Neural cell (in vitro differentiated cells): ENCODE measurements at regions not wholly inside any gene's neighbourhood (a gene's known extent, or its start where the extent isn't known, plus 50 kb on each side); places are given as distances from the start of the nearest gene placed in this dataset.
A peak's percentile ranks its signal among the peaks of the same experiment; 100 is the strongest.

Experiments
- H2AFZ ChIP-seq: fragments of 200-600, 300-800 bp; sonication (generic), shearing (Covaris generic); 2 replicates; pipeline ENCODE4 v1.6.0; 2014; ENCODE audit warnings: low read depth, mild to moderate bottlenecking, antibody characterized with exemption, low read length, moderate library complexity
- H3F3A ChIP-seq: fragments of 200-600 bp; shearing (Covaris generic); 2 replicates; pipeline ENCODE4 v1.6.1; 2016; ENCODE audit warnings: mild to moderate bottlenecking, moderate library complexity, mixed read lengths, antibody characterized with exemption, low read length; ENCODE audit not compliant: insufficient read depth, poor library complexity, severe bottlenecking
- H3K27ac ChIP-seq: fragments of 200-600, 300-800 bp; sonication (generic), shearing (Covaris generic); 2 replicates; pipeline ENCODE4 v1.5.1; 2014; ENCODE audit warnings: mild to moderate bottlenecking, low read length, moderate library complexity
- H3K27me3 ChIP-seq: fragments of 300-800, 200-600 bp; sonication (generic), shearing (Covaris generic); 2 replicates; pipeline ENCODE4 v1.6.0; 2014; ENCODE audit warnings: mild to moderate bottlenecking, low read depth, low read length, moderate library complexity; ENCODE audit not compliant: insufficient read depth
- H3K36me3 ChIP-seq: fragments of 300-800, 200-600 bp; sonication (generic), shearing (Covaris generic); 2 replicates; pipeline ENCODE4 v1.5.1; 2014; ENCODE audit warnings: mild to moderate bottlenecking, antibody characterized with exemption, low read length, moderate library complexity; ENCODE audit not compliant: insufficient read depth
- H3K4me2 ChIP-seq: fragments of 300-800, 200-600 bp; sonication (generic), shearing (Covaris generic); 2 replicates; pipeline ENCODE4 v1.6.0; 2014; ENCODE audit warnings: mild to moderate bottlenecking, low read length
- H3K4me3 ChIP-seq: fragments of 300-800, 200-600 bp; sonication (generic), shearing (Covaris generic); 2 replicates; pipeline ENCODE4 v1.5.1; 2014; ENCODE audit warnings: mild to moderate bottlenecking, low read length, moderate library complexity
- H3K79me2 ChIP-seq: fragments of 200-600 bp; shearing (Covaris generic); replicated peaks from 2 replicates; pipeline ENCODE4 v1.6.0; 2014; ENCODE audit warnings: mild to moderate bottlenecking, low read length, moderate library complexity; ENCODE audit not compliant: insufficient read depth
- H3K9ac ChIP-seq: fragments of 300-800, 200-600 bp; sonication (generic), shearing (Covaris generic); 2 replicates; pipeline ENCODE4 v1.6.1; 2016; ENCODE audit warnings: mild to moderate bottlenecking, low read length, mixed read lengths
- H3K9me2 ChIP-seq: fragments of 200-600 bp; shearing (Covaris generic); 2 replicates; pipeline ENCODE4 v1.6.1; 2016; ENCODE audit warnings: mild to moderate bottlenecking, low read length, mixed read lengths; ENCODE audit not compliant: insufficient read depth
- H3K9me3 ChIP-seq: fragments of 200-600, 300-800 bp; sonication (generic), shearing (Covaris generic); 2 replicates; pipeline ENCODE4 v1.6.1; 2016; ENCODE audit warnings: mild to moderate bottlenecking, mixed run types, low read length, moderate library complexity, mixed read lengths
- H4K20me1 ChIP-seq: fragments of 200-600 bp; shearing (Covaris generic); 2 replicates; pipeline ENCODE4 v1.6.1; 2016; ENCODE audit warnings: mild to moderate bottlenecking, mixed run types; ENCODE audit not compliant: insufficient read depth
- CTCF ChIP-seq: fragments of 450-650 bp; IDR thresholded peaks from 2 replicates; pipeline ENCODE4 v1.5.1; 2014; ENCODE audit warnings: antibody characterized with exemption, mild to moderate bottlenecking, moderate library complexity; ENCODE audit not compliant: poor library complexity, severe bottlenecking
- EP300 ChIP-seq: fragments of 450-650 bp; conservative IDR thresholded peaks from 2 replicates; pipeline ENCODE4 v1.6.1; 2014; ENCODE audit warnings: antibody characterized with exemption, mild to moderate bottlenecking, moderate library complexity; ENCODE audit not compliant: poor library complexity, severe bottlenecking
- RAD21 ChIP-seq: fragments of 450-650 bp; conservative IDR thresholded peaks from 2 replicates; pipeline ENCODE4 v1.6.1; 2014; ENCODE audit warnings: antibody characterized with exemption, mild to moderate bottlenecking, moderate library complexity
- REST ChIP-seq: IDR thresholded peaks from 2 replicates; pipeline ENCODE4 v1.6.1; 2012; ENCODE audit warnings: borderline replicate concordance
- TAF1 ChIP-seq: IDR thresholded peaks from 2 replicates; pipeline ENCODE4 v1.6.1; 2012; ENCODE audit warnings: low read depth

- Histone ChIP-seq H3K4me2 (no peak overlapping the region), H3K36me3 (no peaks in the 10 kb centered on the region), H3K27me3 (no peaks in the 10 kb centered on the region), H3K79me2 (no peaks in the 10 kb centered on the region), H2AFZ (no peak overlapping the region), H3K27ac (no peak overlapping the region), H3K9me2 (no peaks in the 10 kb centered on the region), H3K9ac (no peak overlapping the region), H3F3A (no peaks in the 10 kb centered on the region), H3K9me3 (no peaks in the 10 kb centered on the region), H3K4me3 (no peak overlapping the region), H4K20me1 (no peaks in the 10 kb centered on the region)
- TF ChIP-seq EP300 (no peak), CTCF (peak; percentile 10)
These were observed 117.8 kb upstream of the AKR1E2 start for GRCh38 chr10:4708123-4708759.

GRCh38 chr10:4707221-4707620, 118.8 kb upstream of the AKR1E2 start:
- Histone ChIP-seq H3K4me2 (no peak overlapping the region), H3K36me3 (no peaks in the 10 kb centered on the region), H3K4me3 (no peak overlapping the region), H3K27ac (no peak overlapping the region), H3K27me3 (no peaks in the 10 kb centered on the region), H3K9ac (no peak overlapping the region), H3K9me3 (no peaks in the 10 kb centered on the region), H4K20me1 (no peaks in the 10 kb centered on the region), H3K9me2 (no peaks in the 10 kb centered on the region), H3F3A (no peaks in the 10 kb centered on the region), H2AFZ (no peak overlapping the region), H3K79me2 (no peaks in the 10 kb centered on the region)
- TF ChIP-seq TAF1: no peak
- no peak for TF ChIP-seq REST

- H3K27ac ChIP-seq: no peak overlapping the region
- H3K9me3 ChIP-seq: no peaks in the 10 kb centered on the region
- no peak overlapping the region for H3K4me3 ChIP-seq
- H3K36me3 ChIP-seq: no peaks in the 10 kb centered on the region
- no peak overlapping the region for H3K4me2 ChIP-seq
- no peak overlapping the region for H3K9ac ChIP-seq
- TF ChIP-seq TAF1 (no peak), CTCF (no peak), RAD21 (no peak)
- H3K9me2 ChIP-seq: no peaks in the 10 kb centered on the region
- no peaks in the 10 kb centered on the region for H3K27me3 ChIP-seq
- no peaks in the 10 kb centered on the region for H4K20me1 ChIP-seq
- no peaks in the 10 kb centered on the region for H3F3A ChIP-seq
- H3K79me2 ChIP-seq: no peaks in the 10 kb centered on the region
- no peak overlapping the region for H2AFZ ChIP-seq
These were observed 121.9 kb upstream of the AKR1E2 start for GRCh38 chr10:4704034-4704545.
